ENCODE measurements at regions not wholly inside any gene's neighbourhood (a gene's known extent, or its start where the extent isn't known, plus 50 kb on each side); places are given as distances from the start of the nearest gene placed in this dataset.

GRCh38 chr6:91717094-91717493 is 1130.2 kb upstream of the MAP3K7 start:
- no peak for TF ChIP-seq REST (IDR thresholded peaks at IDR 0.05; ENCODE audit: insufficient replicate concordance, low read depth)
- no peak for TF ChIP-seq GABPA (IDR thresholded peaks at IDR 0.05; ENCODE audit: low read depth)
- no peak for TF ChIP-seq POLR2AphosphoS5 (IDR thresholded peaks at IDR 0.05; ENCODE audit: low read depth)
- TF ChIP-seq CTCF (IDR thresholded peaks at IDR 0.05; ENCODE audit: insufficient read depth, low read length): no peak
- no peak for TF ChIP-seq SPI1 (IDR thresholded peaks at IDR 0.05; ENCODE audit: borderline replicate concordance, low read depth)
- DNase-seq (ENCODE audit: low read depth in 1 of 2, low spot score in 1 of 2): no peak
- no peak overlapping the region for H3K27ac ChIP-seq (replicated peaks)
- no peaks in the 10 kb centered on the region for H3K27me3 ChIP-seq (ENCODE audit: insufficient read depth, poor library complexity, severe bottlenecking)
- H3K4me3 ChIP-seq (replicated peaks; ENCODE audit: insufficient read depth, low read length): no peak overlapping the region

GRCh38 chr6:91716361-91716760 is 1129.5 kb upstream of the MAP3K7 start:
- DNase-seq (ENCODE audit: low read depth in 1 of 2, low spot score in 1 of 2): no peak
- Histone ChIP-seq H3K27me3 (ENCODE audit: insufficient read depth, poor library complexity, severe bottlenecking) (no peaks in the 10 kb centered on the region), H3K27ac (replicated peaks) (no peak overlapping the region), H3K4me3 (replicated peaks; ENCODE audit: insufficient read depth, low read length) (no peak overlapping the region)
- no peak for TF ChIP-seq CTCF (IDR thresholded peaks at IDR 0.05; ENCODE audit: insufficient read depth, low read length)
- TF ChIP-seq SPI1 (IDR thresholded peaks at IDR 0.05; ENCODE audit: borderline replicate concordance, low read depth): no peak
- TF ChIP-seq POLR2AphosphoS5 (IDR thresholded peaks at IDR 0.05; ENCODE audit: low read depth): no peak
- TF ChIP-seq REST (IDR thresholded peaks at IDR 0.05; ENCODE audit: insufficient replicate concordance, low read depth): no peak
- TF ChIP-seq GABPA (IDR thresholded peaks at IDR 0.05; ENCODE audit: low read depth): no peak

- no peak for DNase-seq (ENCODE audit: low read depth in 1 of 2, low spot score in 1 of 2)
- Histone ChIP-seq H3K27ac (replicated peaks) (no peak overlapping the region), H3K27me3 (ENCODE audit: insufficient read depth, poor library complexity, severe bottlenecking) (no peaks in the 10 kb centered on the region), H3K4me3 (replicated peaks; ENCODE audit: insufficient read depth, low read length) (no peak overlapping the region)
- TF ChIP-seq GABPA (IDR thresholded peaks at IDR 0.05; ENCODE audit: low read depth) (no peak), POLR2AphosphoS5 (IDR thresholded peaks at IDR 0.05; ENCODE audit: low read depth) (no peak), CTCF (IDR thresholded peaks at IDR 0.05; ENCODE audit: insufficient read depth, low read length) (no peak), REST (IDR thresholded peaks at IDR 0.05; ENCODE audit: insufficient replicate concordance, low read depth) (no peak), SPI1 (IDR thresholded peaks at IDR 0.05; ENCODE audit: borderline replicate concordance, low read depth) (no peak)
Measured at GRCh38 chr6:91715171-91715805, 1128.4 kb upstream of the MAP3K7 start.
